ENCODE measurements at regions not wholly inside any gene's neighbourhood (a gene's known extent, or its start where the extent isn't known, plus 50 kb on each side); places are given as distances from the start of the nearest gene placed in this dataset.

DNA sequence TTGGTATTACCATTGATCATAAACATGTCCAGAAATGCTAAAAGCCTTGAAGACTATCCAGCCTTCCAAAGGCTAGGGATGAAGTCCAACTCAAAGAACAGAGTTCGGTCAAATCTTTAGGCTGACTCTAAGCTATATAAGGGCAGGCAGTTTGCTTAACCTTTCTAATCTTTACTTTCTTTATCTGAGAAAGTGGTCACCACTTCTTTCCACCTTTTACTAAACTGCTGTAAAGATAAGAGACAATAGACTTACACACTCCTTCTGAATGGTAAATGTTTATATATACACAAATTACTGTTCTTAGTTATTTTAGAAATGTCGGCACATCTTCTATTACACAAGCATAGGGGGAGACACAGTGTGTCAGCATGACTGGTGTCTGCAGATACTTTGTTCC is 100.4 kb downstream of the NREP start:
- no peaks in the 10 kb centered on the region for H3K9me3 ChIP-seq
- no peak overlapping the region for H3K27ac ChIP-seq
- no peaks in the 10 kb centered on the region for H3K27me3 ChIP-seq
- no peaks in the 10 kb centered on the region for H3K36me3 ChIP-seq (replicated peaks in 1 of 2; ENCODE audit: insufficient read depth in 1 of 2, low read depth in 2 of 2)
- WGBS, 2 donors, result 64 to 65% methylated on average over 2 of the region's 2 CpGs
- no peak for DNase-seq
- H3K4me1 ChIP-seq, result peaks cover 10% of the 10 kb centered on the region
- TF ChIP-seq POLR2A (IDR thresholded peaks at IDR 0.05), result no peak
- TF ChIP-seq, protein P1, sequence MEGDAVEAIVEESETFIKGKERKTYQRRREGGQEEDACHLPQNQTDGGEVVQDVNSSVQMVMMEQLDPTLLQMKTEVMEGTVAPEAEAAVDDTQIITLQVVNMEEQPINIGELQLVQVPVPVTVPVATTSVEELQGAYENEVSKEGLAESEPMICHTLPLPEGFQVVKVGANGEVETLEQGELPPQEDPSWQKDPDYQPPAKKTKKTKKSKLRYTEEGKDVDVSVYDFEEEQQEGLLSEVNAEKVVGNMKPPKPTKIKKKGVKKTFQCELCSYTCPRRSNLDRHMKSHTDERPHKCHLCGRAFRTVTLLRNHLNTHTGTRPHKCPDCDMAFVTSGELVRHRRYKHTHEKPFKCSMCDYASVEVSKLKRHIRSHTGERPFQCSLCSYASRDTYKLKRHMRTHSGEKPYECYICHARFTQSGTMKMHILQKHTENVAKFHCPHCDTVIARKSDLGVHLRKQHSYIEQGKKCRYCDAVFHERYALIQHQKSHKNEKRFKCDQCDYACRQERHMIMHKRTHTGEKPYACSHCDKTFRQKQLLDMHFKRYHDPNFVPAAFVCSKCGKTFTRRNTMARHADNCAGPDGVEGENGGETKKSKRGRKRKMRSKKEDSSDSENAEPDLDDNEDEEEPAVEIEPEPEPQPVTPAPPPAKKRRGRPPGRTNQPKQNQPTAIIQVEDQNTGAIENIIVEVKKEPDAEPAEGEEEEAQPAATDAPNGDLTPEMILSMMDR (IDR thresholded peaks at IDR 0.05), result no peak
- no peak for ATAC-seq
- intact Hi-C loops (cut with DNase I), result no loop called here
- H3K4me3 ChIP-seq, result no peak overlapping the region

DNA sequence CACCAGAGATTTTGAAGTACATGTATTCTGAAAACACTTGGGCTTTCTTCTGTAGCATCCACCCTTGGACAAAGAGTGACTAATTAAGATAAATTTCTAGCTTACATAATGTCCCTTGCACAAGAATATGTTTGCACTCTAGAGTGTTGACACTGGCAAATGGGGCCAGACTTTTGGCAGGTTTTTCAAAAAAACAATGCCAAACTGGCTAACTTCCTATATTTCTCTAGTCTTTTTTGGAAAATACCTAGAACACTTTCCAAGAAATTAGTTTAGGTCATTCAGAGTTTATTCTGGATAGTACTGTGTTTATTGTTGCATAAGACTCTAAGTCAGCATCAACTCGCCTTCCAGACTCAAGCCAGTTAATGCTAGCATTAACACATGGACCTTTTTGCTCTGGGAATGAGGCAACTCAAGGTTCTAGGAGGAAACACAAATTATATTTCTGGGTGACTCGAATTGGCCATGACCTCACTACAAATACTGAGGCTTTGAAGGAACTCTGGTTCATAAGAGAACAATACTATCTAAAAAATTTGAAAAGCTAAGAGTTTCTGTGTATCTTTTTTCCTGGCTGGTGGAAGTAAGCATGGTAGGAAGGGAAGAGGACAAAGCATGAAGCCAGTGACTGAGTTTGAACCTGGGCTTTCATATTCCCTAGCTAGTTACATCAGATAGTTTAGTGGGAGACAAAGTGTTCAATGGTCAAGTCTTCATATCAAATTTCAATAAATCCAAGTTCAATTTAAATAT is 101.6 kb downstream of the NREP start:
- H3K4me1 ChIP-seq, result peaks cover 10% of the 10 kb centered on the region
- no peaks in the 10 kb centered on the region for H3K9me3 ChIP-seq
- H3K4me3 ChIP-seq, result no peak overlapping the region
- peak overlapping the region in 2 of 4 donors; percentile 57 to 66 for H3K27ac ChIP-seq
- WGBS, 2 donors, result 19 to 26% methylated on average over 2 of the region's 2 CpGs
- peak; percentile 94 for ATAC-seq
- H3K27me3 ChIP-seq, result no peaks in the 10 kb centered on the region
- H3K36me3 ChIP-seq (replicated peaks in 1 of 2; ENCODE audit: insufficient read depth in 1 of 2, low read depth in 2 of 2), result no peaks in the 10 kb centered on the region
- TF ChIP-seq POLR2A (IDR thresholded peaks at IDR 0.05), result no peak
- TF ChIP-seq, protein P1 (IDR thresholded peaks at IDR 0.05), result no peak
- intact Hi-C loops (cut with DNase I), result no loop called here
- DNase-seq, result peak; percentile 10 to 58 (median 50)

DNA sequence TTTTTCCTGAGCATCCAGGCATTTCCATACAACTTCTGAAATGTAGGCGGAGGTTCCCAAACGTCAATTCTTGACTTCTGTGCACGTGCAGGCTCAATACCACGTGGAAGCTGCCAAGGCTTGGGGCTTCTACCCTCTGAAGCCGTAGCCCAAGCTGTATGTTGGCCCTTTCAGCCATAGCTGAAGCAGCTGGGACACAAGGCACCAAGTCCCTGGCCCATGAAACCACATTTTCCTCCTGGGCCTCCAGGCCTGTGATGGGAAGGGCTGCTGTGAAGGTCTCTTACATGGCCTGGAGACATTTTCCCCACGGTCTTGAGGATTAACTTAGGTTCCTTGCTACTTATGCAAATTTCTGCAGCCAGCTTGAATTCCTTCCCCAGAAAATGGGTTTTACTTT is 103.6 kb downstream of the NREP start:
- DNase-seq (no peak), ATAC-seq (no peak)
- Histone ChIP-seq H3K4me1 (peaks cover 10% of the 10 kb centered on the region), H3K27ac (no peak overlapping the region), H3K4me3 (no peak overlapping the region), H3K27me3 (no peaks in the 10 kb centered on the region), H3K9me3 (no peaks in the 10 kb centered on the region), H3K36me3 (replicated peaks in 1 of 2; ENCODE audit: insufficient read depth in 1 of 2, low read depth in 2 of 2) (no peaks in the 10 kb centered on the region)
- TF ChIP-seq POLR2A (IDR thresholded peaks at IDR 0.05), result no peak
- TF ChIP-seq, protein P1 (IDR thresholded peaks at IDR 0.05), result no peak
- intact Hi-C loops (cut with DNase I), result no loop called here
- WGBS, 2 donors, result 90 to 95% methylated on average over 6 of the region's 6 CpGs

DNA sequence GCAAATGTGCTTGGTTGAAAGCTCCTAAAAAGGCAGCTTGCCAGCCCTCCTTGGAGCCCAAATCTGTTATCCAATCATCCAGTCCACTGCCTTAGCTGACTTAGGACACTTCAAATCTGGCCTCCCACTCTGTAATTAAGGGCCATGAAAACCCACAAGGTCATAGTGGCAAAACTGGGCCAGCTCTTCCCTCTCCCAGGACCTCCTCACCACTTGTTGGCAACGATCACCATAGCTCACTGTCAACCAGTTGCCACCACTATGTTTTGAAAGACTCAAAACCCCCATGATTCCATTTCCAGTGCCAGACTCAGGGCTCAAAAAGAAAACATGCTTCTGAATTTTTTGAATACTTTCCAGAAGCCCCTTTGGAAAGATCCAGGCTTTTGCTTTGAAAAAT is 107.5 kb downstream of the NREP start:
- DNase-seq (no peak), ATAC-seq (no peak)
- intact Hi-C loops (cut with DNase I), result no loop called here
- H3K4me3 ChIP-seq, result no peak overlapping the region
- H3K27ac ChIP-seq, result no peak overlapping the region
- H3K4me1 ChIP-seq, result peaks cover under 1% of the 10 kb centered on the region
- H3K36me3 ChIP-seq (replicated peaks in 1 of 2; ENCODE audit: insufficient read depth in 1 of 2, low read depth in 2 of 2), result no peaks in the 10 kb centered on the region
- 79 to 85% methylated on average over 1 of the region's 1 CpG for WGBS, 2 donors
- H3K9me3 ChIP-seq, result no peaks in the 10 kb centered on the region
- no peak for TF ChIP-seq POLR2A (IDR thresholded peaks at IDR 0.05)
- TF ChIP-seq, protein P1 (IDR thresholded peaks at IDR 0.05), result no peak
- H3K27me3 ChIP-seq, result no peaks in the 10 kb centered on the region

DNA sequence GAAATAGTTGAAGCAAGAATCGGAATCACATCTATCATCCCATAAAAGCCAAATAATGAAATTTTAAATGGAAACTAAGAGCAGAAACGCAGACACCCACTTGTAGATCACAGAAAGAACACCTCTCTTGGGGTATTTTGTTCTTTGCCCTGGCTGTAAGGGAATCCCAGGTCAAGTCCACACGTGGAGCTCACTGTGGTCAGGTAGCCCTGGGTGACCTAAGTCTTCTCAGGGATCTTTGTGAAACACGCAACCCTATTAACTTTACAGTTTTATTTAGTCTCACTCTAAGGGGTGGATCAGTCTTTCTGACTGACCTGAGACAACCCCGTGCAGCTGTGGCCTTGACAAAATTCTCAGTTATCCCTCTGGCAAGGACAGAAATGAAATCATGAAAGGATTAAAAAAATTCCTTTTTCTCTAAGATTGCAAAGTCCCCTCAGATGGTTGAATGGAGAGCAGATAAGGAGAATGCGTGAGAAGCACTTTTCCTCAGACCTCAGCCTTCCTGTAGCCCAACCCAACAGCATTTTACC is 111.6 kb downstream of the NREP start:
- WGBS, 2 donors, result 54 to 55% methylated on average over 6 of the region's 6 CpGs
- Histone ChIP-seq H3K4me3 (no peak overlapping the region), H3K27ac (no peak overlapping the region), H3K9me3 (peaks cover 0 to 2% (median 0%) of the 10 kb centered on the region in 3 donors), H3K36me3 (replicated peaks in 1 of 2; ENCODE audit: insufficient read depth in 1 of 2, low read depth in 2 of 2) (no peaks in the 10 kb centered on the region), H3K27me3 (no peaks in the 10 kb centered on the region), H3K4me1 (no peaks in the 10 kb centered on the region)
- intact Hi-C loops (cut with DNase I), result no loop called here
- ATAC-seq (peak; percentile 53), DNase-seq (peak in 2 of 4 donors; percentile 3 to 29)
- no peak for TF ChIP-seq POLR2A (IDR thresholded peaks at IDR 0.05)
- TF ChIP-seq, protein P1 (IDR thresholded peaks at IDR 0.05), result no peak
